H1 (cell line): ENCODE measurements at regions not wholly inside any gene's neighbourhood (a gene's known extent, or its start where the extent isn't known, plus 50 kb on each side); places are given as distances from the start of the nearest gene placed in this dataset.

Experiments
- CTCF ChIA-PET: fragments of 300-600 bp; sonication (Branson Sonifier 250); formaldehyde crosslinking; loops from one replicate; lab custom pipeline; 2021; ENCODE audit not compliant: partially characterized antibody; lab: Charles Lee
- POLR2A ChIA-PET: fragments of 300-600 bp; sonication (Branson Sonifier 250); formaldehyde crosslinking; loops from one replicate; lab custom pipeline; 2021; ENCODE audit warnings: inconsistent platforms; ENCODE audit not compliant: partially characterized antibody; lab: Charles Lee
- DNase-seq, 2 experiments: peaks; one replicate each; pipeline versions ENCODE4 v3.0.0 to v3.0.0-alpha.2; 2010 to 2022; ENCODE audit warnings: low spot score in 2 of 2, low read depth in 1 of 2, mixed read lengths in 1 of 2
- FAIRE-seq: peaks from 2 replicates; lab custom pipeline; 2011; peaks lifted over from hg19 to GRCh38; lab: Jason Lieb, UNC
- H2AFZ ChIP-seq: 2 replicates; pipeline ENCODE4 v1.8.1; 2012; ENCODE audit warnings: low read length, inconsistent platforms
- H2AK5ac ChIP-seq: 2 replicates; pipeline ENCODE4 v1.6.1; 2013; ENCODE audit warnings: low read depth, low read length
- H2BK120ac ChIP-seq: replicated peaks from 2 replicates; pipeline ENCODE3; 2013; ENCODE audit warnings: low read depth, low read length, inconsistent platforms
- H2BK12ac ChIP-seq: 2 replicates; pipeline ENCODE4 v1.6.1; 2013; ENCODE audit warnings: low read depth, low read length
- H2BK15ac ChIP-seq: 2 replicates; pipeline ENCODE4 v1.6.1; 2013; ENCODE audit warnings: low read length
- H2BK20ac ChIP-seq: 2 replicates; pipeline ENCODE4 v1.6.1; 2013; ENCODE audit warnings: low read length
- H2BK5ac ChIP-seq: 2 replicates; pipeline ENCODE4 v1.6.1; 2013; ENCODE audit warnings: low read depth, low read length
- H3K14ac ChIP-seq: 2 replicates; pipeline ENCODE4 v1.6.1; 2013; ENCODE audit warnings: inconsistent platforms; ENCODE audit not compliant: insufficient read length
- H3K18ac ChIP-seq: 2 replicates; pipeline ENCODE4 v1.6.1; 2013; ENCODE audit warnings: low read length; ENCODE audit errors: extremely low read depth
- H3K23ac ChIP-seq: 2 replicates; pipeline ENCODE4 v1.6.1; 2013; ENCODE audit warnings: inconsistent platforms; ENCODE audit not compliant: insufficient read length
- H3K23me2 ChIP-seq: 2 replicates; pipeline ENCODE4 v1.6.1; 2013; ENCODE audit warnings: low read depth, low read length
- H3K27ac ChIP-seq: 2 replicates; pipeline ENCODE4 v1.6.1; 2011; ENCODE audit warnings: low read depth, low read length, inconsistent platforms
- H3K27me3 ChIP-seq, 4 experiments: replicated peaks in 1 of 4; 1 replicate in 1 of 4; 2 replicates in 3 of 4; pipeline versions ENCODE4 v1.6.1 to v1.8.1; 2011 to 2013; ENCODE audit warnings: low read length in 3 of 4, mild to moderate bottlenecking in 3 of 4, inconsistent platforms in 2 of 4, mixed read lengths in 2 of 4, moderate library complexity in 1 of 4; ENCODE audit not compliant: control insufficient read depth in 3 of 4, insufficient read depth in 3 of 4; ENCODE audit errors: extremely low read depth in 1 of 4
- H3K36me3 ChIP-seq, 4 experiments: 2 replicates each; pipeline versions ENCODE4 v1.6.1 to v1.8.1; 2011 to 2013; ENCODE audit warnings: mild to moderate bottlenecking in 4 of 4, low read length in 3 of 4, moderate library complexity in 2 of 4, control low read depth in 1 of 4, inconsistent platforms in 1 of 4; ENCODE audit not compliant: insufficient read depth in 4 of 4, control insufficient read depth in 2 of 4
- H3K4ac ChIP-seq: replicated peaks from 2 replicates; pipeline ENCODE3; 2013; ENCODE audit warnings: low read length, low read depth, mixed read lengths, inconsistent platforms; ENCODE audit not compliant: insufficient read length
- H3K4me1 ChIP-seq, 4 experiments: replicated peaks in 1 of 4; 1 replicate in 1 of 4; 2 replicates in 3 of 4; pipeline versions ENCODE4 v1.6.1 to v1.8.1; 2011 to 2013; ENCODE audit warnings: low read length in 3 of 4, inconsistent platforms in 2 of 4, mixed read lengths in 1 of 4; ENCODE audit not compliant: insufficient read depth in 4 of 4, control insufficient read depth in 3 of 4
- H3K4me2 ChIP-seq, 2 experiments: 2 replicates each; pipeline versions ENCODE4 v1.6.1 to v1.8.1; 2011 to 2013; ENCODE audit warnings: low read depth in 2 of 2, low read length in 2 of 2, control low read depth in 1 of 2, inconsistent platforms in 1 of 2, mild to moderate bottlenecking in 1 of 2; ENCODE audit not compliant: insufficient read depth in 1 of 2
- H3K4me3 ChIP-seq, 4 experiments: fragments of 200-600, 300-600 bp in 1 of 4; sonication (generic), shearing (Covaris generic), sonication (Bioruptor Twin) in 1 of 4; 2 replicates each; pipeline versions ENCODE4 v1.5.1 to v1.8.1; 2011 to 2016; ENCODE audit warnings: low read length in 4 of 4, low read depth in 3 of 4, control low read depth in 2 of 4, inconsistent platforms in 2 of 4, mild to moderate bottlenecking in 2 of 4, mixed read lengths in 1 of 4, moderate library complexity in 1 of 4; ENCODE audit not compliant: insufficient read depth in 2 of 4; ENCODE audit errors: extremely low read depth in 1 of 4
- H3K56ac ChIP-seq: replicated peaks from 2 replicates; pipeline ENCODE3; 2013; ENCODE audit warnings: low read depth, mild to moderate bottlenecking, mixed read lengths, low read length, inconsistent platforms; ENCODE audit not compliant: insufficient read length
- H3K79me1 ChIP-seq: 2 replicates; pipeline ENCODE4 v1.6.1; 2013; ENCODE audit warnings: low read depth, low read length, control low read depth
- H3K79me2 ChIP-seq, 2 experiments: 2 replicates each; pipeline versions ENCODE4 v1.6.1 to v1.8.1; 2012 to 2013; ENCODE audit warnings: low read length in 2 of 2, mild to moderate bottlenecking in 2 of 2, inconsistent platforms in 1 of 2; ENCODE audit not compliant: insufficient read depth in 2 of 2, control insufficient read depth in 1 of 2
- H3K9ac ChIP-seq, 4 experiments: replicated peaks in 1 of 4; 1 replicate in 1 of 4; 2 replicates in 3 of 4; pipeline versions ENCODE4 v1.6.1 to v1.8.1; 2011 to 2013; ENCODE audit warnings: low read depth in 3 of 4, low read length in 3 of 4, control low read depth in 2 of 4, mild to moderate bottlenecking in 2 of 4, moderate library complexity in 2 of 4, inconsistent platforms in 1 of 4; ENCODE audit errors: extremely low read depth in 1 of 4
- H3K9me3 ChIP-seq, 2 experiments: 2 replicates each; pipeline versions ENCODE4 v1.6.1 to v1.8.1; 2012 to 2013; ENCODE audit warnings: mild to moderate bottlenecking in 2 of 2, moderate library complexity in 2 of 2, control low read depth in 1 of 2, inconsistent platforms in 1 of 2, low read depth in 1 of 2, low read length in 1 of 2, mixed read lengths in 1 of 2; ENCODE audit not compliant: insufficient read depth in 2 of 2
- H4K20me1 ChIP-seq, 2 experiments: replicated peaks in 1 of 2; 2 replicates each; pipeline versions ENCODE3 to v1.8.1; 2011 to 2013; ENCODE audit warnings: inconsistent platforms in 2 of 2, low read length in 2 of 2, mild to moderate bottlenecking in 1 of 2; ENCODE audit not compliant: insufficient read depth in 2 of 2, control insufficient read depth in 1 of 2
- H4K5ac ChIP-seq: 2 replicates; pipeline ENCODE4 v1.6.1; 2013; ENCODE audit warnings: low read length, low read depth, mixed read lengths, inconsistent platforms; ENCODE audit not compliant: insufficient read length
- H4K8ac ChIP-seq: 2 replicates; pipeline ENCODE4 v1.8.0; 2013; ENCODE audit warnings: mild to moderate bottlenecking, moderate library complexity, low read length, inconsistent platforms; ENCODE audit not compliant: insufficient read depth; ENCODE audit errors: extremely low read depth
- H4K91ac ChIP-seq: replicated peaks from 2 replicates; pipeline ENCODE3; 2013; ENCODE audit warnings: low read length, mixed read lengths, inconsistent platforms; ENCODE audit not compliant: insufficient read length
- CEBPB ChIP-seq: IDR thresholded peaks from 2 replicates; pipeline ENCODE4 v1.6.1; 2012; ENCODE audit warnings: low read depth, low read length
- EZH2 ChIP-seq: fragments of 200-600 bp; sonication (generic); IDR thresholded peaks from 2 replicates; pipeline ENCODE4 v1.7.1; 2012; ENCODE audit warnings: low read depth, mild to moderate bottlenecking, moderate library complexity, low read length, inconsistent platforms; ENCODE audit not compliant: severe bottlenecking
- KDM1A ChIP-seq: fragments of 200-600, 300-600 bp; sonication (generic); IDR thresholded peaks from 2 replicates; pipeline ENCODE4 v1.7.1; 2016; ENCODE audit warnings: mild to moderate bottlenecking, low read length, borderline replicate concordance
- SUZ12 ChIP-seq: fragments of 200-600 bp; sonication (generic); IDR thresholded peaks from 2 replicates; pipeline ENCODE4 v1.6.1; 2012; ENCODE audit warnings: mild to moderate bottlenecking, inconsistent platforms, low read length, moderate library complexity, mixed read lengths
- TEAD4 ChIP-seq: IDR thresholded peaks from 2 replicates; pipeline ENCODE4 v1.6.1; 2012; ENCODE audit warnings: low read depth, low read length, inconsistent platforms, mixed read lengths
- USF2 ChIP-seq: IDR thresholded peaks from 2 replicates; pipeline ENCODE4 v1.6.1; 2011; ENCODE audit warnings: low read length, improper control_type of control experiment
- ZNF274 ChIP-seq: IDR thresholded peaks from 2 replicates; pipeline ENCODE4 v1.7.0; 2012; ENCODE audit warnings: low read length, borderline replicate concordance; ENCODE audit errors: extremely low read depth
- WGBS, 2 experiments: shearing (Covaris generic) in 1 of 2; methylation state at CpG; one replicate each; pipeline versions ENCODE4 v1.1.6 to v1.1.7; 2013 to 2015; ENCODE audit warnings: low lambda C conversion rate in 2 of 2, mixed read lengths in 2 of 2, inconsistent platforms in 1 of 2, low coverage in 1 of 2, missing lambda C conversion rate in 1 of 2; ENCODE audit not compliant: insufficient replicate concordance in 2 of 2, insufficient coverage in 1 of 2, insufficient read length in 1 of 2; ENCODE audit errors: extremely low coverage in 1 of 2, missing lambda C conversion rate in 1 of 2; 5-methylcytosine and 5-hydroxymethylcytosine counted together

- H2BK15ac ChIP-seq, result no peak overlapping the region
- peaks cover 5 to 6% of the 10 kb centered on the region in 2 experiments; a peak in 3 of 4 replicates for H3K9me3 ChIP-seq
- H3K27me3 ChIP-seq, result no peaks in the 10 kb centered on the region
- WGBS, 2 experiments, result 89% methylated on average over 6 of the region's 6 CpGs; no CpG with 5 or more reads in 1 of the 2 experiments
- H2AFZ ChIP-seq, result no peak overlapping the region
- no peak overlapping the region for H3K9ac ChIP-seq
- no peak overlapping the region for H2AK5ac ChIP-seq
- no peaks in the 10 kb centered on the region for H3K4me1 ChIP-seq
- H4K8ac ChIP-seq, result no peak overlapping the region
- H3K14ac ChIP-seq, result no peak overlapping the region
- H3K36me3 ChIP-seq, result no peaks in the 10 kb centered on the region
- no peak overlapping the region for H3K18ac ChIP-seq
- H3K4me3 ChIP-seq, result no peak overlapping the region
- H4K5ac ChIP-seq, result no peak overlapping the region
- no peak overlapping the region for H2BK20ac ChIP-seq
- H2BK5ac ChIP-seq, result no peak overlapping the region
- H4K20me1 ChIP-seq, result no peaks in the 10 kb centered on the region
- no peaks in the 10 kb centered on the region for H3K23me2 ChIP-seq
- H3K4me2 ChIP-seq, result no peak overlapping the region
- FAIRE-seq (no peak), DNase-seq (no peak)
- POLR2A ChIA-PET, result no interaction called here
- no peak overlapping the region for H3K23ac ChIP-seq
- H4K91ac ChIP-seq, result no peak overlapping the region
- no peak overlapping the region for H3K27ac ChIP-seq
- H2BK12ac ChIP-seq, result no peak overlapping the region
- H2BK120ac ChIP-seq, result no peak overlapping the region
- no peak overlapping the region for H3K4ac ChIP-seq
- TF ChIP-seq CEBPB (no peak), ZNF274 (no peak), USF2 (no peak), KDM1A (no peak), TEAD4 (no peak), SUZ12 (no peak), EZH2 (no peak)
- no peaks in the 10 kb centered on the region for H3K79me1 ChIP-seq
- CTCF ChIA-PET, result no interaction called here
- no peaks in the 10 kb centered on the region for H3K79me2 ChIP-seq
- H3K56ac ChIP-seq, result no peak overlapping the region
Measured at GRCh38 chr10:4107285-4107851, 322.4 kb upstream of the KLF6 start.
